HG03139 (cell line): ENCODE measurements at regions not wholly inside any gene's neighbourhood (a gene's known extent, or its start where the extent isn't known, plus 50 kb on each side); places are given as distances from the start of the nearest gene placed in this dataset.

ENCODE experiments used
- ATAC-seq: cut with Tn5 transposase; IDR thresholded peaks from one replicate; pipeline ENCODE4 v1.9.1; 2021; ENCODE audit not compliant: unreplicated experiment

GRCh38 chr17:77508047-77508715 lies 367.4 kb downstream of the SEC14L1 start:
- ATAC-seq = no peak

GRCh38 chr17:77509089-77509488 lies 368.3 kb downstream of the SEC14L1 start:
- no peak for ATAC-seq

GRCh38 chr17:77509599-77509998 lies 368.8 kb downstream of the SEC14L1 start:
- no peak for ATAC-seq

- no peak for ATAC-seq
These were observed 369.5 kb downstream of the SEC14L1 start for GRCh38 chr17:77510133-77510796.

GRCh38 chr17:77511514-77512061 lies 370.8 kb downstream of the SEC14L1 start:
- ATAC-seq = no peak

- no peak for ATAC-seq
These were observed 371.5 kb downstream of the SEC14L1 start for GRCh38 chr17:77512062-77512946.

GRCh38 chr17:77513045-77513444 lies 372.3 kb downstream of the SEC14L1 start:
- no peak for ATAC-seq

GRCh38 chr17:77515227-77515626 lies 374.5 kb downstream of the SEC14L1 start:
- no peak for ATAC-seq

GRCh38 chr17:77516902-77517301 lies 376.1 kb downstream of the SEC14L1 start:
- no peak for ATAC-seq

GRCh38 chr17:77521076-77521475 lies 380.3 kb downstream of the SEC14L1 start:
- no peak for ATAC-seq

GRCh38 chr17:77523540-77523939 lies 382.8 kb downstream of the SEC14L1 start:
- ATAC-seq = no peak

GRCh38 chr17:77526259-77526711 lies 385.5 kb downstream of the SEC14L1 start:
- no peak for ATAC-seq

GRCh38 chr17:77526728-77527350 lies 386.1 kb downstream of the SEC14L1 start:
- ATAC-seq = no peak

GRCh38 chr17:77527409-77527808 lies 386.6 kb downstream of the SEC14L1 start:
- no peak for ATAC-seq

GRCh38 chr17:77527836-77528505 lies 387.2 kb downstream of the SEC14L1 start:
- no peak for ATAC-seq

GRCh38 chr17:77528516-77529327 lies 388.0 kb downstream of the SEC14L1 start:
- ATAC-seq = no peak

- no peak for ATAC-seq
These were observed 388.5 kb downstream of the SEC14L1 start for GRCh38 chr17:77529328-77529650.

GRCh38 chr17:77530591-77530990 lies 389.8 kb downstream of the SEC14L1 start:
- ATAC-seq = no peak

- ATAC-seq = no peak
These were observed 390.2 kb downstream of the SEC14L1 start for GRCh38 chr17:77531002-77531401.

GRCh38 chr17:77531641-77532040 lies 390.9 kb downstream of the SEC14L1 start:
- ATAC-seq = no peak
